Heart left ventricle (tissue), 13 donors: ENCODE measurements at regions not wholly inside any gene's neighbourhood (a gene's known extent, or its start where the extent isn't known, plus 50 kb on each side); places are given as distances from the start of the nearest gene placed in this dataset.
"Not testable (repeated sequence)": the region's sequence is repeated elsewhere in the genome, so short reads cannot be mapped to it uniquely, and the experiment has no call there.

ENCODE experiments used
- POLR2A ChIP-seq, 2 donors: fragments of 450-650 bp; IDR thresholded peaks; one replicate each; pipeline ENCODE4 v1.6.1; 2017; ENCODE audit warnings: antibody characterized with exemption in 2 of 2, mild to moderate bottlenecking in 2 of 2, moderate library complexity in 2 of 2
- TF ChIP-seq, protein P1 (sequence below), 12 donors: fragments of 200-600 bp; sonication (generic) in 4 of 12; IDR thresholded peaks; one replicate each; pipeline versions ENCODE4 v1.5.0 to v1.8.0; 2018 to 2022; ENCODE audit warnings: antibody characterized with exemption in 12 of 12, mild to moderate bottlenecking in 5 of 12
- donor health status: ischemic (EF 13 %, LVEDD 7.1; RV severe dilation, severe dysfunction).
- donor health status: DM: no; HTN: yes; CAD: no.
- donor health status: DM: no; HTN: no; CAD: no.
- donor health status: ischemic (EF 25% LVEDD 6.9; RV normal size, moderate dysfunction).
- donor health status: ischemic (EF 25% LVEDD 5.7; RV mildly dilated, moderate dysfunction).
- donor health status: ischemic (EF 35%, LVEDD 5.7; RV mildly dilated, moderate dysfunction).
- donor health status: nonischemic (EF 11% LVEDD 7.7; RV severe dilation, severe dysfunction).
- donor health status: DM: yes; HTN: yes; CAD: no.
- donor health status: PGD.
- donor health status: ischemic (EF 29% LVEDD 5.4; RV normal size, mild dysfunction).
- donor health status: nonischemic (EF 23%, LVEDD 6.1; RV moderate dilation, normal function).

- TF ChIP-seq, protein P1, sequence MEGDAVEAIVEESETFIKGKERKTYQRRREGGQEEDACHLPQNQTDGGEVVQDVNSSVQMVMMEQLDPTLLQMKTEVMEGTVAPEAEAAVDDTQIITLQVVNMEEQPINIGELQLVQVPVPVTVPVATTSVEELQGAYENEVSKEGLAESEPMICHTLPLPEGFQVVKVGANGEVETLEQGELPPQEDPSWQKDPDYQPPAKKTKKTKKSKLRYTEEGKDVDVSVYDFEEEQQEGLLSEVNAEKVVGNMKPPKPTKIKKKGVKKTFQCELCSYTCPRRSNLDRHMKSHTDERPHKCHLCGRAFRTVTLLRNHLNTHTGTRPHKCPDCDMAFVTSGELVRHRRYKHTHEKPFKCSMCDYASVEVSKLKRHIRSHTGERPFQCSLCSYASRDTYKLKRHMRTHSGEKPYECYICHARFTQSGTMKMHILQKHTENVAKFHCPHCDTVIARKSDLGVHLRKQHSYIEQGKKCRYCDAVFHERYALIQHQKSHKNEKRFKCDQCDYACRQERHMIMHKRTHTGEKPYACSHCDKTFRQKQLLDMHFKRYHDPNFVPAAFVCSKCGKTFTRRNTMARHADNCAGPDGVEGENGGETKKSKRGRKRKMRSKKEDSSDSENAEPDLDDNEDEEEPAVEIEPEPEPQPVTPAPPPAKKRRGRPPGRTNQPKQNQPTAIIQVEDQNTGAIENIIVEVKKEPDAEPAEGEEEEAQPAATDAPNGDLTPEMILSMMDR (IDR thresholded peaks at IDR 0.05) = not testable (repeated sequence)
- TF ChIP-seq POLR2A (IDR thresholded peaks at IDR 0.05) = not testable (repeated sequence)
Observed at GRCh38 chr3:109877616-109878015, 540.3 kb upstream of the DPPA4 start.
